ENCODE measurements at regions not wholly inside any gene's neighbourhood (a gene's known extent, or its start where the extent isn't known, plus 50 kb on each side); places are given as distances from the start of the nearest gene placed in this dataset.

- TF ChIP-seq ZFX (IDR thresholded peaks at IDR 0.05; ENCODE audit: borderline replicate concordance): no peak
- TF ChIP-seq CTCF (IDR thresholded peaks at IDR 0.05): no peak
- no peak overlapping the region for H3K27ac ChIP-seq
Measured at GRCh38 chr4:126242679-126243390, 928.1 kb downstream of the FAT4 start.

GRCh38 chr4:126247409-126247808 is 932.7 kb downstream of the FAT4 start:
- TF ChIP-seq CTCF (IDR thresholded peaks at IDR 0.05) (no peak), ZFX (IDR thresholded peaks at IDR 0.05; ENCODE audit: borderline replicate concordance) (no peak)
- H3K27ac ChIP-seq: no peak overlapping the region

- H3K27ac ChIP-seq: no peak overlapping the region
- TF ChIP-seq CTCF (IDR thresholded peaks at IDR 0.05): no peak
Measured at GRCh38 chr4:126250006-126250405, 935.3 kb downstream of the FAT4 start.

- H3K27ac ChIP-seq: no peak overlapping the region
- TF ChIP-seq ZFX (IDR thresholded peaks at IDR 0.05; ENCODE audit: borderline replicate concordance) (no peak), CTCF (IDR thresholded peaks at IDR 0.05) (no peak)
Measured at GRCh38 chr4:126251169-126251568, 936.4 kb downstream of the FAT4 start.

GRCh38 chr4:126262665-126263064 is 947.9 kb downstream of the FAT4 start:
- H3K27ac ChIP-seq: no peak overlapping the region
- TF ChIP-seq ZFX (IDR thresholded peaks at IDR 0.05; ENCODE audit: borderline replicate concordance): no peak
- TF ChIP-seq CTCF (IDR thresholded peaks at IDR 0.05): no peak

GRCh38 chr4:126264839-126265238 is 950.1 kb downstream of the FAT4 start:
- H3K27ac ChIP-seq: no peak overlapping the region

More at GRCh38 chr4:126264839-126265238, 950.1 kb downstream of the FAT4 start:
- TF ChIP-seq ZFX (IDR thresholded peaks at IDR 0.05; ENCODE audit: borderline replicate concordance): no peak
- TF ChIP-seq CTCF (IDR thresholded peaks at IDR 0.05): no peak

Data from 22Rv1 (cell line).